GM23248 (cell line): ENCODE measurements at regions not wholly inside any gene's neighbourhood (a gene's known extent, or its start where the extent isn't known, plus 50 kb on each side); places are given as distances from the start of the nearest gene placed in this dataset.

ENCODE experiments used
- EZH2 ChIP-seq: fragments of 200-600 bp; sonication (generic); IDR thresholded peaks from 2 replicates; pipeline ENCODE4 v1.6.1; 2018; ENCODE audit warnings: antibody characterized with exemption, mild to moderate bottlenecking; ENCODE audit not compliant: insufficient read depth, poor library complexity, severe bottlenecking
- EZH2phosphoT487 ChIP-seq: fragments of 200-600 bp; sonication (generic); IDR thresholded peaks from 2 replicates; pipeline ENCODE4 v1.6.1; 2018; ENCODE audit warnings: antibody characterized with exemption, moderate library complexity, mild to moderate bottlenecking, low read depth; ENCODE audit not compliant: insufficient read depth

DNA sequence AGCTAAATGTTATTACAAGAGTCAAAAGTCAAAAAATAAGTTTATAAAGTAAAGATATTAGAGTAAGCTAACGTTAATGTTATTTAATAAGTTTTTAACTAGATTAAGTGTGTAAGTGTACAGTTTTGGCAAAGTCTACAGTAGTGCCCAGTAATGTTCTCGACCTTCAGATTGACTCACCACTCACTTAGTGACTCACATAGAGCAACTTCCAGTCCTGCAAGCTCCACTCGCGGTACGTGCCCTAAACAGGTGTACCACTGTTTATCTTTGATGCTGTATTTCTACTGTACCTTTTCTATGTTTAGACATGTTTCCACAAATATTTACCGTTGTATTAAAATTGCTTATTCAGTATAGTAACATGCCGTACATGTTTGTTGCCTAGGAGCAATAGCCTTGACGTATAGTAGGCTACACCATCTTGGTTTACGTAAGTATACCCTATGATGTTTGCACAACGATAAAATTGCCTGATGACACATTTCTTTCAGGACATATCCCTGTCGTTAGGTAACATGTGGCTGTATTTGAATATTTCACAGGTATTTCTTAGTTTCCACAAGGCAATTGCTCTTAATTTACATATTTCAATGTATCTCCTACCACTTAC, 1641.9 kb upstream of the PIK3C3 start:
- TF ChIP-seq EZH2 (no peak), EZH2phosphoT487 (no peak)
